ENCODE measurements at regions not wholly inside any gene's neighbourhood (a gene's known extent, or its start where the extent isn't known, plus 50 kb on each side); places are given as distances from the start of the nearest gene placed in this dataset.

GRCh38 chr7:22604246-22604645 is 104.3 kb upstream of the STEAP1B start:
- H3K27ac Mint-ChIP-seq: no peak overlapping the region
- CTCF ChIA-PET: no interaction called here

GRCh38 chr7:22601812-22602565 is 102.0 kb upstream of the STEAP1B start:
- Mint-ChIP-seq H3K36me3 (peaks cover 6% of the 10 kb centered on the region), H3K27ac (no peak overlapping the region), H3K9me3 (no peaks in the 10 kb centered on the region), H3K4me1 (no peaks in the 10 kb centered on the region), H3K4me3 (no peak overlapping the region), H3K27me3 (peaks cover 54% of the 10 kb centered on the region)
- CTCF ChIA-PET: no interaction called here
- no peak for DNase-seq

More at GRCh38 chr7:22604246-22604645, 104.3 kb upstream of the STEAP1B start:
- H3K9me3 Mint-ChIP-seq: no peaks in the 10 kb centered on the region
- no peak for DNase-seq
- H3K27me3 Mint-ChIP-seq: peaks cover 45% of the 10 kb centered on the region
- H3K36me3 Mint-ChIP-seq: peaks cover 6% of the 10 kb centered on the region
- no peaks in the 10 kb centered on the region for H3K4me1 Mint-ChIP-seq
- no peak overlapping the region for H3K4me3 Mint-ChIP-seq

GRCh38 chr7:22601408-22601807 is 101.4 kb upstream of the STEAP1B start:
- no peaks in the 10 kb centered on the region for H3K4me1 Mint-ChIP-seq
- no peaks in the 10 kb centered on the region for H3K9me3 Mint-ChIP-seq
- CTCF ChIA-PET: no interaction called here
- no peak overlapping the region for H3K4me3 Mint-ChIP-seq
- H3K27me3 Mint-ChIP-seq: peaks cover 54% of the 10 kb centered on the region
- no peak overlapping the region for H3K27ac Mint-ChIP-seq
- DNase-seq: no peak
- H3K36me3 Mint-ChIP-seq: peaks cover 6% of the 10 kb centered on the region

- H3K27ac Mint-ChIP-seq: no peak overlapping the region
- CTCF ChIA-PET: no interaction called here
- H3K4me1 Mint-ChIP-seq: no peaks in the 10 kb centered on the region
- peaks cover 6% of the 10 kb centered on the region for H3K36me3 Mint-ChIP-seq
- H3K9me3 Mint-ChIP-seq: no peaks in the 10 kb centered on the region
- no peak for DNase-seq
- no peak overlapping the region for H3K4me3 Mint-ChIP-seq
- peaks cover 54% of the 10 kb centered on the region for H3K27me3 Mint-ChIP-seq
Observed at GRCh38 chr7:22601003-22601402, 101.0 kb upstream of the STEAP1B start.

DNA sequence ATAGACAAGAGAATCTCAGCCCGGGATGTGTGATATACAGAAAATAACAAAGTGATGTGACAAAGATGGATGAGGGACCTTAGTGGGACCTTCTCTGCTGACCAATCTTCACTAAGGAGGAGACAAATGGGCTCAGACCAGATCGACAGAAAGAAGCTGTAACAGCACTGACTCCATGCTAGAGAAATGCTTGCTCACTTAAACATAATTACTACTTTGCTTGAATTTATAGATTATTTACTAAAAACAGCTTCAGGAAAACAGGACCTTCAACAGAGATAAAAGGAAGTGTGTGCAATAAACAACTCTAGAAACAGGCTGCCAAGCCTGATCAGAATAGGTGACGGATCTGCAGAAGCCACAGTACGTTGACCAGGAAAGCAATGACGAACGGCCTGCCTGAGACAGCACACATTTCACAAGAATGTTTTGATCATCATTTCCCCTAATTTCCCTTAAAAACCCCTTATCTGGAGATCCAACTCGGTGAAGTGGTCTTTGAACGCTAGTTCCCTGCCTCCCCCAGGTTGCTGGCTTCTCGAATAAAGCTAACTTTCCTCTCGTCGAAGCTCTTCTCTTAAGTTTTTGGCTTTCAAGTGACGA is 98.4 kb upstream of the STEAP1B start:
- no peaks in the 10 kb centered on the region for H3K4me1 Mint-ChIP-seq
- H3K27me3 Mint-ChIP-seq: peaks cover 52% of the 10 kb centered on the region
- no peaks in the 10 kb centered on the region for H3K9me3 Mint-ChIP-seq
- CTCF ChIA-PET: no interaction called here
- DNase-seq: no peak
- H3K36me3 Mint-ChIP-seq: peaks cover 6% of the 10 kb centered on the region
- H3K27ac Mint-ChIP-seq: no peak overlapping the region
- H3K4me3 Mint-ChIP-seq: no peak overlapping the region

GRCh38 chr7:22597844-22598243 is 97.9 kb upstream of the STEAP1B start:
- Mint-ChIP-seq H3K9me3 (no peaks in the 10 kb centered on the region), H3K4me1 (no peaks in the 10 kb centered on the region), H3K27ac (no peak overlapping the region), H3K36me3 (peaks cover 5% of the 10 kb centered on the region), H3K4me3 (no peak overlapping the region), H3K27me3 (peaks cover 46% of the 10 kb centered on the region)
- DNase-seq: no peak
- CTCF ChIA-PET: no interaction called here

GRCh38 chr7:22596763-22597400 is 96.9 kb upstream of the STEAP1B start:
- DNase-seq: no peak
- no peak overlapping the region for H3K27ac Mint-ChIP-seq
- no peak overlapping the region for H3K4me3 Mint-ChIP-seq
- peaks cover 45% of the 10 kb centered on the region for H3K27me3 Mint-ChIP-seq
- peaks cover 10% of the 10 kb centered on the region for H3K36me3 Mint-ChIP-seq
- no peaks in the 10 kb centered on the region for H3K4me1 Mint-ChIP-seq
- no peaks in the 10 kb centered on the region for H3K9me3 Mint-ChIP-seq
- CTCF ChIA-PET: no interaction called here

DNA sequence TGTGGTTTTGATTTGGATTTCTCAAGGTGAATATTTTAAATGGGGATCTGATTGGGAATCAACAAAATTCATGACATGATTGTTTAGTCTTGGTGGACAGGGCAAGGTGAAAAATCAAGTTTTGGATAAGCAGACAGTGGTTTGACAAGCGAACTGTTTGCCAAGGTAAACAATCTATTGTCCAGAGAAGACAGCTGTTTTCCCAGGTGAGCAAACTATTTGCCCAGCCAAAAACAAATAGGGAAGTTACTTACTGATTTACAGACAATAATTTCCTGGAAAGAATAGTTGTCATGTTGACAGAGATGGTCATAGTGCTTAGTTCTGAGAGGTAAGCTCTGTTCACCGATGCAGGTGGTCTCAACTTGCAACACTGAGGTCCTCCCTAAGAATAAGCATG is 94.0 kb upstream of the STEAP1B start:
- CTCF ChIA-PET: no interaction called here
- no peak overlapping the region for H3K4me3 Mint-ChIP-seq
- H3K9me3 Mint-ChIP-seq: no peaks in the 10 kb centered on the region
- no peaks in the 10 kb centered on the region for H3K4me1 Mint-ChIP-seq
- no peak overlapping the region for H3K27ac Mint-ChIP-seq
- H3K27me3 Mint-ChIP-seq: peaks cover 40% of the 10 kb centered on the region
- peaks cover 11% of the 10 kb centered on the region for H3K36me3 Mint-ChIP-seq
- DNase-seq: no peak

DNA sequence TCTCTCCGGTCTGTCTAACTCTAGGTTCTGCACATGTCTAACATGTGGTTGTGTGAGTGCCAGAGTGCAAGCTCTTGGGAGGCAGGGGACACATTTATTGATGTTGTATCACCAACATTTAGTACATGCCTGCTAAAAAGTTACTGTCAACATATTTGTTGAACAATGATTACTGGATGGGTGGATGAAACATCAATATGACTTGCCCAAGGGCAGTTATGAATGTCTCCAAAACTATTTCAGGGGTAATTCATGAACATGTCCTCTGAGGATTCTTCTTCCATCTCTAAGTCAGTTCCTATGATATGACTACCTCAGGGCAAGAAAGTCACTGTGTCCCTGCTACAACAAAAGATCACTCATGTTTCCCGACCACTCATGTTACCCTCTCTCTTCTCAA is 91.3 kb upstream of the STEAP1B start:
- peaks cover 11% of the 10 kb centered on the region for H3K36me3 Mint-ChIP-seq
- H3K9me3 Mint-ChIP-seq: no peaks in the 10 kb centered on the region
- no peak overlapping the region for H3K4me3 Mint-ChIP-seq
- H3K4me1 Mint-ChIP-seq: peaks cover 6% of the 10 kb centered on the region
- CTCF ChIA-PET: no interaction called here
- H3K27ac Mint-ChIP-seq: no peak overlapping the region
- DNase-seq: no peak
- H3K27me3 Mint-ChIP-seq: peaks cover 49% of the 10 kb centered on the region

DNA sequence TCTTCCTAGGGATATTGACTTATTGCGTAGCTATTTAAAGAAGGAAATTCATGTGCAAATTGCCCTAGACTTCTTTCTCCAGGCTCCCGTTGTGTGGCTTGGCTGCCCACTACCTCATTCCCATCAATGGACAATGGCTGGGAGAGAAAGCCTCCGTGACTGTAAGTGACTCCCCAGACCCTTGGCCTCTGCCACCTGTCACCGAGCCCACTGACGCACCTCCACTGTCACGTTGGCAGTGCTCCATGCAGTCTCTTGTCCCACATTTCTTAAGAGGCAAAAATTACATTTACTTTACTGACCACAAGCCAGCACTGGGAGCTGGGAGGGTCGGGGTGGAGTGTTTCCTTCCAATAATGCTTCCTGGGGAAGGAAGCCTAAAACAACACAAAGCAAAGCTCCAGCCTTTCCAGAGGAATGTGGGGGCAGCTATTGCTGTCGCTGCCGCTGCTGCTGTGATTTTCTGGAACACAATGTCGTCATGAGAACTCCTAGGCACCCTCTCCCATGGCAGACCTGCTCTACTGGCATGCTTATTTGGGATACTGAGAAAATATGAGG is 89.7 kb upstream of the STEAP1B start:
- Mint-ChIP-seq H3K36me3 (peaks cover 14% of the 10 kb centered on the region), H3K27me3 (peaks cover 44% of the 10 kb centered on the region), H3K4me3 (no peak overlapping the region), H3K9me3 (no peaks in the 10 kb centered on the region), H3K4me1 (peaks cover 6% of the 10 kb centered on the region), H3K27ac (no peak overlapping the region)
- CTCF ChIA-PET: interaction anchor here (2.1 kb wide), 1 partner anchor 29 kb away, joined by 7 read pairs; no protein-coding TSS in a partner anchor
- no peak for DNase-seq

DNA sequence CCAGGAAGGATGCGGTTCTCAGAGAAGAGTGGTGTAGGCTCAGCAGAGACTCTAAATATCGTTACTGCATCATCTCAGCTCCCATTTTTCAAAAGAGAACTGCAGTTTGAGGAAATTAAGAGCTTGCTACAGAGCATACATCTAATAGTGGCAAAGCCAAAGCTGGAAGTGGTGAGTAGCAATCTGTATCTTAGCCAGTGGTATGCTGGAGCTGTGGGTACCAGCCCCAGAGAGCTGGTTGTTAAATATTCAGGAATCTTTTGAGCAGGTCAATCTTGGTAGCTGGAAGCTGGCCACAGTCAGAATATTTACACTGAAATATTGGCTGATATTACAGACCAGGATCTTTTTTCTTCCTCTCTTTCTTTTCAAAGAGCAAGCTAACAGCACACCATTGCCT is 88.4 kb upstream of the STEAP1B start:
- H3K4me1 Mint-ChIP-seq: peaks cover 12% of the 10 kb centered on the region
- no peaks in the 10 kb centered on the region for H3K9me3 Mint-ChIP-seq
- no peak for DNase-seq
- H3K4me3 Mint-ChIP-seq: no peak overlapping the region
- CTCF ChIA-PET: interaction anchor here (2.1 kb wide), 1 partner anchor 28 kb away, joined by 7 read pairs; no protein-coding TSS in a partner anchor
- H3K36me3 Mint-ChIP-seq: peaks cover 18% of the 10 kb centered on the region
- peaks cover 49% of the 10 kb centered on the region for H3K27me3 Mint-ChIP-seq
- H3K27ac Mint-ChIP-seq: no peak overlapping the region

- CTCF ChIA-PET: interaction anchor here (1.2 to 2.0 kb wide), 2 partner anchors 26 to 141 kb away, joined by 3 to 10 read pairs; no protein-coding TSS in a partner anchor
- Mint-ChIP-seq H3K4me1 (peaks cover 12% of the 10 kb centered on the region), H3K36me3 (peaks cover 24% of the 10 kb centered on the region), H3K27ac (no peak overlapping the region), H3K4me3 (no peak overlapping the region), H3K9me3 (no peaks in the 10 kb centered on the region), H3K27me3 (peaks cover 54% of the 10 kb centered on the region)
- DNase-seq: no peak
Observed at GRCh38 chr7:22587322-22587721, 87.3 kb upstream of the STEAP1B start.

DNA sequence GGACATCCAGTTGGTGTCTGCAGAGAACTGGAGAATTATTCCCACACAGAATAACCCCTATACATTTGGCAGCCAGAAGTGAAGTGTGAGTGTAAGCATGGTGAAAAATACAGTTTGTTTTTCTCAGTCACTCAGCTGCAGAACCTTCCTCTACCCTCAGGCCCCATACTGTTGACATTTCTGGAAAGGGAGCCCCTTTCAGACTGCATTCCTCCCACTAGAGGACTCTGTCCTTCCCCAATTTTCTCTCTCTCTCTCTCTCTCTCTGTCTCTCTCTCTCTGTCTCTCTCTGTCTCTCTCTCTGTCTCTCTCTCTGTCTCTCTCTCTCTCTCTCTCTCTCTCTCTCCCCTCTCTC is 86.8 kb upstream of the STEAP1B start:
- no peak for DNase-seq
- peaks cover 51% of the 10 kb centered on the region for H3K27me3 Mint-ChIP-seq
- no peaks in the 10 kb centered on the region for H3K9me3 Mint-ChIP-seq
- CTCF ChIA-PET: interaction anchor here (1.2 to 2.0 kb wide), 2 partner anchors 26 to 142 kb away, joined by 3 to 10 read pairs; no protein-coding TSS in a partner anchor
- H3K4me1 Mint-ChIP-seq: peaks cover 12% of the 10 kb centered on the region
- peaks cover 23% of the 10 kb centered on the region for H3K36me3 Mint-ChIP-seq
- no peak overlapping the region for H3K27ac Mint-ChIP-seq
- no peak overlapping the region for H3K4me3 Mint-ChIP-seq

GRCh38 chr7:22586101-22586785 is 86.3 kb upstream of the STEAP1B start:
- Mint-ChIP-seq H3K36me3 (peaks cover 21% of the 10 kb centered on the region), H3K9me3 (no peaks in the 10 kb centered on the region), H3K27me3 (peaks cover 51% of the 10 kb centered on the region), H3K4me3 (no peak overlapping the region), H3K4me1 (peaks cover 12% of the 10 kb centered on the region), H3K27ac (no peak overlapping the region)
- CTCF ChIA-PET: interaction anchor here (1.2 to 2.0 kb wide), 3 partner anchors 25 to 142 kb away, joined by 3 to 10 read pairs (median 5); partner anchors contain the start of gene IL6
- no peak for DNase-seq
